Activated naive CD4-positive, alpha-beta T cell treated with anti-CD3 and anti-CD28 coated beads for 36 hours (primary cell): ENCODE measurements at regions not wholly inside any gene's neighbourhood (a gene's known extent, or its start where the extent isn't known, plus 50 kb on each side); places are given as distances from the start of the nearest gene placed in this dataset.
"Not testable (repeated sequence)": the region's sequence is repeated elsewhere in the genome, so short reads cannot be mapped to it uniquely, and the experiment has no call there.

Experiments
- CTCF ChIA-PET: fragments of 350-600 bp; sonication (Branson Sonifier 250); formaldehyde crosslinking; loops from one replicate; lab custom pipeline; 2021; ENCODE audit warnings: antibody characterized with exemption; lab: Charles Lee
- DNase-seq: peaks from one replicate; pipeline ENCODE4 v3.0.0-alpha.2; 2020
- H3K27ac Mint-ChIP-seq: one replicate; pipeline ENCODE4 v1.8.0; 2021; ENCODE audit warnings: mild to moderate bottlenecking, mixed read lengths
- H3K27me3 Mint-ChIP-seq: one replicate; pipeline ENCODE4 v1.8.0; 2021; ENCODE audit warnings: low read depth, mixed read lengths
- H3K36me3 Mint-ChIP-seq: one replicate; pipeline ENCODE4 v1.8.0; 2021; ENCODE audit warnings: low read depth, mixed read lengths
- H3K4me1 Mint-ChIP-seq: one replicate; pipeline ENCODE4 v1.8.0; 2021; ENCODE audit warnings: low read depth, mixed read lengths
- H3K4me3 Mint-ChIP-seq: one replicate; pipeline ENCODE4 v1.8.0; 2021; ENCODE audit warnings: mild to moderate bottlenecking, moderate library complexity, mixed read lengths
- H3K9me3 Mint-ChIP-seq: one replicate; pipeline ENCODE4 v1.8.0; 2021; ENCODE audit warnings: mixed read lengths
- intact Hi-C: fragments of 100-400 bp; cut with micrococcal nuclease; formaldehyde crosslinking; loops from one replicate; pipeline ENCODE4 v1.15.1; 2023

DNA sequence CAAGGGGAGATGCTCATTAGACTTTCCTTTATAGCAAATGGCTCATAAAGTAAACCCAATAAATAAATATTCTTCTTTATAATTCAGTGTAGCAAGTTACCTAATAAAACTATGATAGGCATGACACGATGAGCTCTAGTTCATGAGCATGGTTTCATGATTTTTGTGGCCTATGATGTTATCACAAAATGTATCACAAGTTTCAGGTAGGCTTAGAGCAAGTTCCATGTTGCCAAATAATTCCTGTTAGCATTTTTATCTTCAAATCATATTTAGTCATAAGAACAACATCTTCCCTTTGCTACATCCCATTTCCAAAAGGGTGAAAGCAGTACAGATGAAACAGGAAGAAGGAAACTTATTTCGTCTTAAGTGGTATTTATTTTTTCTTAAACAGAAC lies 200.2 kb downstream of the ENC1 start:
- H3K9me3 Mint-ChIP-seq = no peaks in the 10 kb centered on the region
- no peak overlapping the region for H3K27ac Mint-ChIP-seq
- CTCF ChIA-PET = no interaction called here
- H3K4me3 Mint-ChIP-seq = no peak overlapping the region
- H3K27me3 Mint-ChIP-seq = peaks cover 12% of the 10 kb centered on the region
- intact Hi-C loops = no loop called here
- no peaks in the 10 kb centered on the region for H3K36me3 Mint-ChIP-seq
- no peaks in the 10 kb centered on the region for H3K4me1 Mint-ChIP-seq
- no peak for DNase-seq

DNA sequence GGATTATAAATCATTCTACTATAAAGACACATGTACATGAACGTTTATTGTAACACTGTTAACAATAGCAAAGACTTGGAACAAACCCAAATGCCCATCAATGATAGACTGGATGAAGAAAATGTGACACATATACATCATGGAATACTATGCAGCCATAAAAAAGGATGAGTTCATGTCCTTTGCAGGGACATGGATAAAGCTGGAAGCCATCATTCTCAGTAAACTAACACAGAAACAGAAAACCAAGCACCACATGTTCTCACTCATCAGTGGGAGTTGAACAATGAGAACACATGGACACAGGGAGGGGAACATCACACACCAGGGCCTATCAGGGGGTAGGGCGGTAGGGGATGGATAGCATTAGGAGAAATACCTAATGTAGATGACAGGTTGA lies 202.7 kb downstream of the ENC1 start:
- H3K4me3 Mint-ChIP-seq, H3K4me1 Mint-ChIP-seq, H3K9me3 Mint-ChIP-seq, intact Hi-C loops, H3K27ac Mint-ChIP-seq, DNase-seq, CTCF ChIA-PET, H3K36me3 Mint-ChIP-seq: not testable (repeated sequence)
- H3K27me3 Mint-ChIP-seq = peaks cover 20% of the 10 kb centered on the region

DNA sequence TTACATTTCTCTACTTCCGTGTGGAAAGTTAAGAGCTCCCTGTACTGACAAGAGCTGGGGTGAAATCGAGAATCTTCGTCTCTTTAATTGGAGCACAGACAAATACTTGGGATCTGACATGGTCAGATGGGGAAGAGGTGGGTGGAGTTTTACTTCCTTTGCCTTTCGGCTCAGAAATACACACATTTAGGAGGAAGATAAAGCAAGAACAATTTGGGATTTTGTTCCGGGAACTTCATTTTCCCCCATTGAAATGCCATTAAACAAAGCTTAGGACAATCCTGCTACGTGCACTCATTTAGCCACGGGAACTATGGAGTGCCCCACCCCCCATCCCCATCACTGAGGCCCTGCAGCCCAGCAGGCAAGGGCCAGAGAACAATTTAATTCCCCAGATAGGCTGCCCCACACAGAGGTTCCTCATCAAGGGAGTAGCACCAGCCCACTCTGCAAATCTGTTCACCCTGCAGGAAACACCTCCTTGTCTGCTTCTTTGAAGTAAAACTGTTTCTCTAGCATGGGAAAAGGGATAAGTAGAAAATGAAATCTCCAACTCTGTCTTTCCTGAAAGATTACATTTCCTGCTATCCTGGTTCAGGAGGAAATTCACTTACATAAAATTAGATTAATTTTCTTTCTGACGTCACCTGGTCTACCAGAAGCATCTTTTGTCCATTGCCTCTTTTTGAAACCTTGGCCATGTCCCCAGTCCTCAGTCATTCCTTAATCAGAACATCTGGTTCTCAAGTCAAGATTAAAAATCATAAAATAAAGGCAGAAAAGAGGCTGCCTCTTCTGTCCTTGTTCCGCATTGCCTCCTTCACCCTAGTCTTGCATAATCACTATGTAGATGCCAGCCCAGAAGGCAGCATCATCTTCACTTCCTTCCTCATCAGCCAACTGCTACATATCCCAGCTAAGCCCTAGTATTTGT lies 206.4 kb downstream of the ENC1 start:
- no peak for DNase-seq
- Mint-ChIP-seq H3K36me3 (no peaks in the 10 kb centered on the region), H3K27ac (no peak overlapping the region), H3K9me3 (no peaks in the 10 kb centered on the region), H3K27me3 (peaks cover 31% of the 10 kb centered on the region), H3K4me1 (no peaks in the 10 kb centered on the region), H3K4me3 (no peak overlapping the region)
- intact Hi-C loops = no loop called here
- CTCF ChIA-PET = no interaction called here

GRCh38 chr5:74433255-74433895 lies 207.2 kb downstream of the ENC1 start:
- Mint-ChIP-seq H3K4me3 (no peak overlapping the region), H3K27me3 (peaks cover 32% of the 10 kb centered on the region), H3K4me1 (no peaks in the 10 kb centered on the region), H3K36me3 (no peaks in the 10 kb centered on the region), H3K9me3 (no peaks in the 10 kb centered on the region), H3K27ac (no peak overlapping the region)
- CTCF ChIA-PET = no interaction called here
- intact Hi-C loops = no loop called here
- peak; percentile 5 for DNase-seq

- Mint-ChIP-seq H3K27me3 (peaks cover 32% of the 10 kb centered on the region), H3K4me1 (no peaks in the 10 kb centered on the region), H3K4me3 (no peak overlapping the region), H3K9me3 (no peaks in the 10 kb centered on the region), H3K36me3 (no peaks in the 10 kb centered on the region), H3K27ac (no peak overlapping the region)
- DNase-seq = no peak
- intact Hi-C loops = no loop called here
- CTCF ChIA-PET = no interaction called here
Measured at GRCh38 chr5:74432721-74433120, 207.8 kb downstream of the ENC1 start.

- H3K27ac Mint-ChIP-seq = no peak overlapping the region
- H3K4me3 Mint-ChIP-seq = no peak overlapping the region
- H3K27me3 Mint-ChIP-seq = peaks cover 32% of the 10 kb centered on the region
- DNase-seq = no peak
- H3K4me1 Mint-ChIP-seq = no peaks in the 10 kb centered on the region
- intact Hi-C loops = no loop called here
- CTCF ChIA-PET = no interaction called here
- H3K36me3 Mint-ChIP-seq = no peaks in the 10 kb centered on the region
- H3K9me3 Mint-ChIP-seq = no peaks in the 10 kb centered on the region
Measured at GRCh38 chr5:74432216-74432615, 208.3 kb downstream of the ENC1 start.

DNA sequence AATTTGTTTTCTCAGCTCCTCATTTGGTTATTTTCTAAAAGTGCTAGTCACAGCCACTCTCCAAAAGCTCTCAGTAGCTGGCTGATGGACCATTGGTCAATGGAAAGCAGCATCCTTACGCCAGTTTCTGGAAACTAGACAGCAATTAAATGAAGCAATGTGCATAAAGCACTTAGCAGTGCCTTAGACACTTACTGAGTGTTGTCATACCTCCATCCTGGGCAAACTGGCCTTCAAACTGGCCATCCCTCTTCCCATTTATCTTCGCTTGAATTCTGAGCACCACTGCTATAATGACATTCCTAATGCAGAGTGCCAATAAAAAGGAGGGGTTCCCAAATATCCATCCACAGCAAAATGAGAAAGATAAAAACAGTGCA lies 209.2 kb downstream of the ENC1 start:
- DNase-seq = no peak
- Mint-ChIP-seq H3K4me1 (no peaks in the 10 kb centered on the region), H3K27ac (no peak overlapping the region), H3K27me3 (peaks cover 29% of the 10 kb centered on the region), H3K36me3 (no peaks in the 10 kb centered on the region), H3K4me3 (no peak overlapping the region), H3K9me3 (no peaks in the 10 kb centered on the region)
- intact Hi-C loops = no loop called here
- CTCF ChIA-PET = interaction anchor here (0.9 kb wide), 1 partner anchor 9 kb away, joined by 3 read pairs; no protein-coding TSS in a partner anchor

- Mint-ChIP-seq H3K4me3 (no peak overlapping the region), H3K27me3 (peaks cover 26% of the 10 kb centered on the region), H3K36me3 (no peaks in the 10 kb centered on the region), H3K9me3 (no peaks in the 10 kb centered on the region), H3K4me1 (no peaks in the 10 kb centered on the region), H3K27ac (no peak overlapping the region)
- CTCF ChIA-PET = interaction anchor here (0.9 kb wide), 1 partner anchor 9 kb away, joined by 3 read pairs; no protein-coding TSS in a partner anchor
- intact Hi-C loops = no loop called here
- no peak for DNase-seq
Measured at GRCh38 chr5:74430631-74431289, 209.8 kb downstream of the ENC1 start.

DNA sequence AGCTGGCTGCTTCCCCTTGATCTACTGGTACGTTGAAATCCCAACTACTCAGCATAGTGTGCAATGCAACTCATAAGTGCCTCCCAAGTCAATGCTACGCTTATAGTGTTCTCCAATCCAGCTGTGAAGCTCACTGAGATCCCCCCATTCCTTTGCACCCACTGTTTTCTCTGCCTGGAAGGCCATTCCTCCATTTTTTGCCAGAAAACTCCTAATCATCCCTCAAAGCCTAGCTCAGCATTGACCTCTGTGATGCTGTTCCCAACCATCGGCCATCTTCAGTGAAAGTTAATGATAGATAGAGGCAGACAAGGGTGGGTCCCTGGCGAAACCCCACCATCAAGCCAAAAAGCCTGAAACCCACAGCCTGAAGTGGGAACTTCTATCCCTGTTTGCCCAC lies 211.0 kb downstream of the ENC1 start:
- peaks cover 20% of the 10 kb centered on the region for H3K27me3 Mint-ChIP-seq
- intact Hi-C loops = no loop called here
- no peak overlapping the region for H3K4me3 Mint-ChIP-seq
- no peaks in the 10 kb centered on the region for H3K9me3 Mint-ChIP-seq
- CTCF ChIA-PET = no interaction called here
- no peaks in the 10 kb centered on the region for H3K36me3 Mint-ChIP-seq
- H3K4me1 Mint-ChIP-seq = no peaks in the 10 kb centered on the region
- no peak overlapping the region for H3K27ac Mint-ChIP-seq
- DNase-seq = no peak

DNA sequence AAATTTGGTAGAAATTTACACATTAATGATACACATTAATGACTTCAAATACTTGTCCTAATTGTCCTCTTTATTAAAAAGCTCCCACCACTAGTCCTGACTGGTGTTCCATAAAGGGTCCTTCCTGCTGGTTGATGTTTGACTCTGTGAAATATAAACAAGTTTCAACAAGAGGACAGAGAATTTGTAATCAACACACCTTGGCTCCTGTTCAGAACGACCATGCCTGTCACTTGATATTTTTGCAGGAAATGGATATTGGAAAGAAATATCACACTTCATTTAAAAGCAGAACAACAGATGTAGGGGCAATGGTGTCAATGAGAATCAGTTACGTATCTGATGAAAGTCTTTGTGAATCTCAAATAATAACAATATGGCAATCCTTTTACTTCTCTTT lies 211.7 kb downstream of the ENC1 start:
- Mint-ChIP-seq H3K27me3 (peaks cover 20% of the 10 kb centered on the region), H3K4me1 (no peaks in the 10 kb centered on the region)

DNA sequence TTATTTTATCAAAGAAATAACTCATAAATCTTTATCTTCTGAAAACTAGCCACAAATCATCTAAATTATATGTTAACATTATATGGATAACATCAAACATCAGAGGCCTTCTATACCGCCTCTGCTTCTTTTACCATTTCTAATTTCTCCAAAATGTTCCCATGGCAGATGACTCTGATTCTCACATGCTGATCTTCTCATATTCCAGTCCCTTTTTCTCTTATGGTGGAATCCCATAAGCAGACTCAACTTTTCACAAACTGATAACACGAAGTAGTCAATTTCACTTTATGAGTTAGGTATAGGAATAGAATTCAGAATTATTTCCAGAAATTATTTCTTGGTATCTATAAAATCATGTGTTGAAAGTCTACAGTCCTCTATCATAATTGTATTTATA lies 212.3 kb downstream of the ENC1 start:
- H3K27me3 Mint-ChIP-seq = peaks cover 17% of the 10 kb centered on the region
- H3K4me3 Mint-ChIP-seq = no peak overlapping the region
- DNase-seq = no peak
- no peaks in the 10 kb centered on the region for H3K36me3 Mint-ChIP-seq
- no peaks in the 10 kb centered on the region for H3K9me3 Mint-ChIP-seq
- intact Hi-C loops = no loop called here
- CTCF ChIA-PET = no interaction called here
- no peaks in the 10 kb centered on the region for H3K4me1 Mint-ChIP-seq
- no peak overlapping the region for H3K27ac Mint-ChIP-seq

More for the DNA sequence above, 211.7 kb downstream of the ENC1 start:
- no peak for DNase-seq
- Mint-ChIP-seq H3K27ac (no peak overlapping the region), H3K9me3 (no peaks in the 10 kb centered on the region), H3K36me3 (no peaks in the 10 kb centered on the region), H3K4me3 (no peak overlapping the region)
- CTCF ChIA-PET = no interaction called here
- intact Hi-C loops = no loop called here

- no peak overlapping the region for H3K4me3 Mint-ChIP-seq
- H3K4me1 Mint-ChIP-seq = no peaks in the 10 kb centered on the region
- H3K27ac Mint-ChIP-seq = no peak overlapping the region
- CTCF ChIA-PET = no interaction called here
- no peaks in the 10 kb centered on the region for H3K36me3 Mint-ChIP-seq
- DNase-seq = no peak
- no peaks in the 10 kb centered on the region for H3K9me3 Mint-ChIP-seq
- H3K27me3 Mint-ChIP-seq = peaks cover 10% of the 10 kb centered on the region
- intact Hi-C loops = no loop called here
Measured at GRCh38 chr5:74426506-74426905, 214.0 kb downstream of the ENC1 start.
